OCI-LY7 (cell line): ENCODE measurements at regions not wholly inside any gene's neighbourhood (a gene's known extent, or its start where the extent isn't known, plus 50 kb on each side); places are given as distances from the start of the nearest gene placed in this dataset.

Source experiments
- CTCF ChIP-seq: fragments of 200-600 bp; sonication (generic); conservative IDR thresholded peaks from 2 replicates; pipeline ENCODE4 v1.5.1; 2014; ENCODE audit warnings: mild to moderate bottlenecking, antibody characterized with exemption, low read length, moderate library complexity, mixed read lengths
- EZH2phosphoT487 ChIP-seq: fragments of 200-600 bp; sonication (generic); IDR thresholded peaks from 2 replicates; pipeline ENCODE4 v1.6.1; 2018; ENCODE audit warnings: low read depth, borderline replicate concordance, mild to moderate bottlenecking, mixed run types, antibody characterized with exemption, low read length, moderate library complexity, mixed read lengths

- TF ChIP-seq EZH2phosphoT487, result no peak
- TF ChIP-seq CTCF, result no peak
Observed at GRCh38 chr18:73918816-73919215, 228.8 kb downstream of the FBXO15 start.
